NCI-H524 treated with DMSO at 0.1 percent for 48 hours (cell line): ENCODE measurements at regions not wholly inside any gene's neighbourhood (a gene's known extent, or its start where the extent isn't known, plus 50 kb on each side); places are given as distances from the start of the nearest gene placed in this dataset.

ENCODE experiments used
- DNase-seq: peaks from one replicate; lab custom pipeline; 2025; lab: John Stamatoyannopoulos, UW

DNA sequence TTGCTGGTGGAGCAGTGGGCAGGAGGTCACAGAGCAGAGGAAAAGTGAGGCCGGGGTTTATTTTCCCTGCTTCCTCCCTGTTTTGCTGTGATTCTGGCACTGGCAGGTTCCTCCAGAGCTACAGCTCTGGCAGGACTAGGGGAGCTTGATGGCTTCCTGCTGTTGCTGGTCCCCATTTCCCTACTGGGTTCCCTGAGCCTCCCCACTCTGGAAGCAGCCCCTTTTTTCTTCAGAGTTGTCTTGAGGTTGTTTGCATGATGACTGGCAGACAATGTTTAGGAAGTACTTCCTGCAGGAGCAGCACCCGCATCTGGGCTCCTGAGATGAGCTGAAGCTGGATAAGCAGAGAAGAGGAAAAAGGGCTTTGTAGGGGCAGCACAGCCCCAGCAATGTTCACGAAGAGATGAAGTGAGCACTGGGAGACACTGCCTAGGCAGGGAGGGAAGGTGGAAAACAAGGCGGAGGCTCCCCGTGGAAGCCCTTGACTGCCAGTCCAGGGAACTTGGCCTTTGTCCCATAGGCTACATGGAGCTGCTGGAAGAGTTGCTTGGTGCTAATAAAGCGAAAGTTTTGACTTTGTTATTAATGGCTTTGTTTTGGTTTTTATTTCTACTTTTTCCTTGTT, 126.9 kb downstream of the SLC38A6 start:
- DNase-seq = no peak

DNA sequence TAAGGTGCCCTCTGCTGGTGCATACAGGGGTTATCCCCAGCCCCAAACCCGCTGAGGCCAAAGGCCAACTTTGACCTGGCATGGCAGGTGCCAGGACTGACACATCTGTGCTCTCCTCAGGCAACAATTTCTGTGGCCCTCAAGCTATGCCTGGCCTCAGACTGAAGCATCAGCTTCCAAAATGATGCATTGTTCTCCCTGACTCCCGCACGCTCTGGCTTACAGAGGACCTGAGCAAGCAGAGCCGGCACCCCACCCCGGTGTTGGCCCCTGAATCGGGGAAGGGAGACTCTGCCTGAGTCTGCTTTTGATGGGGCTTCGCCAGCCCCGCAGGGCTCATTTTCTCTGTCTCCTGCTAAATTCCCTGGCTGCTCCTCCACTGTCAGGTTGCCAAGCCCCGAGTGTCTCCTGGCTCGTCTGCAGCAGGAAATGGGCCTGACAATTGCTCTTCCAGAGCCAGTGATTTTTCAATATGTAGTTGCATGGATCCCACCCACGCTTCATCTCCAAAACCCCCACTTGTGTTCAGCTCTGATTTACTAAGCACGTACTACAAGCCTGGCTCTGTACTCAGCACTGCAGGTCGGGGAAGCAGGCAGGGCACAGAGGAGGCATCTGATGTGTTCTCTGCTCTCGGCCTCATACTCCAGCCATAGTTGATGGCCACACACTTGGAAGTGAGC, 126.1 kb downstream of the SLC38A6 start:
- no peak for DNase-seq

GRCh38 chr14:61106271-61106958, 125.4 kb downstream of the SLC38A6 start:
- DNase-seq = no peak

- DNase-seq = no peak
These were observed 123.3 kb downstream of the SLC38A6 start for GRCh38 chr14:61104358-61104757.

DNA sequence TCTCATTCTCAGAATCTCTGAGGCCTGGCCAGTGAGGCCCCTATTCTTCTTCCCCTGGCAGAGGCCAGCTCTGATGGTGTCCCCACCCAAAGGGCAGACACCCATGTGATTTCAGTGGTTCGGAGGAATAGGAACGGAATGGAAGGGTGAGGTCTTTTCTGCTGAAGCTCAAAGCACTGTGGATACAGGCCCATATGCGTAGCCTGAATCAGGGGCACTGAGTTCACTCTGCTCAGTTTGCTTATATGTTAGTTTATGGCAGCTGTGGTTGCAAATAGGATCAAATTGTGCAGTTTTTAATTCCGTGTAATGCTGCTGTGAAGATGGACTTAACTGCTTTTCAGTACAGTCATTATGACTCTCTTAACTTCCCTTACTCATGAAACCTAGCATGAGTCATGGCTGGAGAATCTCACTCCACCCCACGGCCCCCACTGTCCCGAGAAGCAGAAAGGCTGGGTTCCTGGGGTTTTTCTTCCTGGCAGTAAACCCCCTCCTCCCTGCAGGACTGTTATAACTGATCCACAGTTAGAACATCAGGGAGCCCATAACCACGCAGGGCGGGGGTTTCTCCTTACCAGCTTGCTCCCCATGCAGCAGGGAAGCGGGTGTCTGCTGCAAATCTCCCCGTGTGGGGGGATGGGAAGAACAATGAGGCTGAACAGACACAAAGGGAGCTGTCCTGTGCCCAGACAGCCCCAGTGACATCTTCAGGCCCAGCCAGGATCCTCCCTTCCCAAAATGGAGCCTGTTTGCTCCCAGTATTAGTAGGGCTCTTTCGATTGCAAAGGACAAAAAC, 122.7 kb downstream of the SLC38A6 start:
- DNase-seq = no peak

GRCh38 chr14:61102549-61103466, 121.8 kb downstream of the SLC38A6 start:
- DNase-seq = no peak
